B cell (primary cell): ENCODE measurements at regions not wholly inside any gene's neighbourhood (a gene's known extent, or its start where the extent isn't known, plus 50 kb on each side); places are given as distances from the start of the nearest gene placed in this dataset.

Experiments
- ATAC-seq: fragments of 200-7000 bp; cut with Tn5 transposase; one replicate; pipeline ENCODE4 v1.10.0; 2021; ENCODE audit warnings: low read depth, mild to moderate bottlenecking, moderate number of reproducible peaks, moderate library complexity
- CTCF ChIA-PET: fragments of 350-600 bp; sonication (Branson Sonifier 250); formaldehyde crosslinking; loops from one replicate; lab custom pipeline; 2021; ENCODE audit warnings: antibody characterized with exemption, inconsistent platforms; lab: Charles Lee
- POLR2A ChIA-PET: fragments of 350-600 bp; sonication (Branson Sonifier 250); formaldehyde crosslinking; loops from one replicate; lab custom pipeline; 2021; ENCODE audit warnings: antibody characterized with exemption; lab: Charles Lee
- DNase-seq: peaks from one replicate; pipeline ENCODE4 v3.0.0; 2013
- H2AFZ ChIP-seq: 2 replicates; pipeline ENCODE4 v1.6.1; 2012; ENCODE audit warnings: mild to moderate bottlenecking, low read depth, low read length; ENCODE audit not compliant: insufficient read depth, poor library complexity, severe bottlenecking
- H3K27ac ChIP-seq, 2 donors: 1 replicate in 1 of 2; 2 replicates in 1 of 2; pipeline ENCODE4 v1.5.1; 2012 to 2013; ENCODE audit warnings: low read length in 2 of 2, mild to moderate bottlenecking in 2 of 2, moderate library complexity in 1 of 2
- H3K27me3 ChIP-seq, 4 experiments: fragments of 200-600 bp in 1 of 4; sonication (generic) in 1 of 4; replicated peaks in 1 of 4; 1 replicate in 2 of 4; 2 replicates in 2 of 4; pipeline versions ENCODE4 v1.6.1 to v1.7.0; 2013 to 2016; ENCODE audit warnings: low read length in 3 of 4, mild to moderate bottlenecking in 2 of 4, mixed read lengths in 1 of 4, moderate library complexity in 1 of 4; ENCODE audit not compliant: insufficient read depth in 4 of 4, control insufficient read depth in 3 of 4; ENCODE audit errors: control extremely low read depth in 1 of 4
- H3K36me3 ChIP-seq, 2 experiments: replicated peaks in 1 of 2; 1 replicate in 1 of 2; 2 replicates in 1 of 2; pipeline versions ENCODE4 v1.6.1 to v1.7.1; 2013; ENCODE audit warnings: low read length in 1 of 2; ENCODE audit not compliant: insufficient read depth in 2 of 2, control insufficient read depth in 1 of 2; ENCODE audit errors: control extremely low read depth in 1 of 2, extremely low read depth in 1 of 2
- H3K4me1 ChIP-seq, 2 donors: fragments of 200-600 bp in 1 of 2; sonication (generic) in 1 of 2; 1 replicate in 1 of 2; 2 replicates in 1 of 2; pipeline versions ENCODE4 v1.5.1 to v1.6.1; 2013 to 2017; ENCODE audit warnings: low read length in 2 of 2; ENCODE audit not compliant: control insufficient read depth in 2 of 2, insufficient read depth in 2 of 2
- H3K4me2 ChIP-seq: replicated peaks from 2 replicates; pipeline ENCODE3; 2012; ENCODE audit warnings: mild to moderate bottlenecking, low read depth, low read length; ENCODE audit not compliant: poor library complexity, severe bottlenecking
- H3K4me3 ChIP-seq, 5 experiments: fragments of 200-600 bp in 1 of 5; sonication (generic) in 1 of 5; 1 replicate in 3 of 5; 2 replicates in 2 of 5; pipeline versions ENCODE4 v1.5.1 to v1.7.0; 2011 to 2016; ENCODE audit warnings: low read length in 4 of 5, mild to moderate bottlenecking in 4 of 5, low read depth in 2 of 5, control low read depth in 1 of 5, moderate library complexity in 1 of 5; ENCODE audit not compliant: insufficient read depth in 1 of 5; ENCODE audit errors: control extremely low read depth in 1 of 5, extremely low read depth in 1 of 5
- H3K79me2 ChIP-seq: fragments of 200-600 bp; sonication (generic); one replicate; pipeline ENCODE4 v1.6.0; 2016; ENCODE audit warnings: low read length; ENCODE audit not compliant: control insufficient read depth, insufficient read depth
- H3K9ac ChIP-seq: fragments of 200-600 bp; sonication (generic); 2 replicates; pipeline ENCODE4 v1.6.1; 2017; ENCODE audit warnings: mild to moderate bottlenecking, low read length, moderate library complexity
- H3K9me3 ChIP-seq, 3 donors: one replicate each; pipeline versions ENCODE4 v1.6.1 to v1.7.1; 2013; ENCODE audit warnings: low read length in 2 of 3; ENCODE audit not compliant: control insufficient read depth in 2 of 3, insufficient read depth in 1 of 3; ENCODE audit errors: control extremely low read depth in 1 of 3
- H4K20me1 ChIP-seq: 2 replicates; pipeline ENCODE4 v1.6.0; 2012; ENCODE audit warnings: mild to moderate bottlenecking, low read length; ENCODE audit not compliant: insufficient read depth, control insufficient read depth, poor library complexity, severe bottlenecking
- H3K27ac Mint-ChIP-seq: one replicate; pipeline ENCODE4 v1.8.0; 2021; ENCODE audit warnings: mixed read lengths
- H3K27me3 Mint-ChIP-seq: one replicate; pipeline ENCODE4 v1.8.0; 2021; ENCODE audit warnings: mixed read lengths
- H3K4me1 Mint-ChIP-seq: one replicate; pipeline ENCODE4 v1.8.0; 2021; ENCODE audit warnings: mixed read lengths
- H3K4me3 Mint-ChIP-seq: one replicate; pipeline ENCODE4 v1.8.0; 2021; ENCODE audit warnings: mixed read lengths
- H3K9me3 Mint-ChIP-seq: one replicate; pipeline ENCODE4 v1.8.0; 2022; ENCODE audit warnings: mixed read lengths; ENCODE audit not compliant: insufficient read depth
- CTCF ChIP-seq: fragments of 200-600 bp; IDR thresholded peaks from one replicate; pipeline ENCODE4 v1.8.0; 2022; ENCODE audit warnings: antibody characterized with exemption, mild to moderate bottlenecking
- EZH2 ChIP-seq: IDR thresholded peaks from 2 replicates; pipeline ENCODE4 v1.6.1; 2012; ENCODE audit warnings: borderline replicate concordance, low read depth, mild to moderate bottlenecking, moderate library complexity, low read length; ENCODE audit not compliant: insufficient read depth, poor library complexity, severe bottlenecking
- WGBS: methylation state at CpG from one replicate; pipeline ENCODE4 v1.1.5; 2013; ENCODE audit warnings: missing lambda C conversion rate; ENCODE audit not compliant: insufficient coverage; 5-methylcytosine and 5-hydroxymethylcytosine counted together
- intact Hi-C: fragments of 100-400 bp; cut with micrococcal nuclease; formaldehyde crosslinking; loops from one replicate; pipeline ENCODE4 v1.10.0; 2022

- H2AFZ ChIP-seq, result no peak overlapping the region
- DNase-seq, result no peak
- H3K4me3 ChIP-seq, result no peak overlapping the region
- WGBS, result no CpG with 5 or more reads among the region's 2 CpGs
- no peak for TF ChIP-seq CTCF
- TF ChIP-seq EZH2, result no peak
- H3K9me3 ChIP-seq, result no peaks in the 10 kb centered on the region
- ChIA-PET CTCF (no interaction called here), POLR2A (no interaction called here)
- H4K20me1 ChIP-seq, result no peaks in the 10 kb centered on the region
- intact Hi-C loops, result no loop called here
- no peak overlapping the region for H3K9ac ChIP-seq
- no peaks in the 10 kb centered on the region for H3K79me2 ChIP-seq
- H3K4me2 ChIP-seq, result no peak overlapping the region
- H3K36me3 ChIP-seq, result no peaks in the 10 kb centered on the region
- H3K4me3 Mint-ChIP-seq, result no peak overlapping the region
- no peaks in the 10 kb centered on the region for H3K4me1 Mint-ChIP-seq
- no peak overlapping the region for H3K27ac Mint-ChIP-seq
- H3K9me3 Mint-ChIP-seq, result no peaks in the 10 kb centered on the region
- no peaks in the 10 kb centered on the region for H3K4me1 ChIP-seq
- H3K27ac ChIP-seq, result no peak overlapping the region
- H3K27me3 ChIP-seq, result no peaks in the 10 kb centered on the region
- no peak for ATAC-seq
- H3K27me3 Mint-ChIP-seq, result no peaks in the 10 kb centered on the region
Measured at GRCh38 chr3:104673981-104674380, 692.7 kb upstream of the ALCAM start.

GRCh38 chr3:104676241-104676640 lies 690.5 kb upstream of the ALCAM start:
- H3K27ac Mint-ChIP-seq, result no peak overlapping the region
- Histone ChIP-seq H4K20me1 (no peaks in the 10 kb centered on the region), H3K4me1 (no peaks in the 10 kb centered on the region), H2AFZ (no peak overlapping the region), H3K9me3 (no peaks in the 10 kb centered on the region), H3K27me3 (no peaks in the 10 kb centered on the region), H3K4me2 (no peak overlapping the region), H3K79me2 (no peaks in the 10 kb centered on the region), H3K27ac (no peak overlapping the region), H3K9ac (no peak overlapping the region), H3K4me3 (no peak overlapping the region), H3K36me3 (no peaks in the 10 kb centered on the region)
- no peak for ATAC-seq
- CTCF ChIA-PET, result no interaction called here
- no peaks in the 10 kb centered on the region for H3K4me1 Mint-ChIP-seq
- H3K27me3 Mint-ChIP-seq, result no peaks in the 10 kb centered on the region
- no peaks in the 10 kb centered on the region for H3K9me3 Mint-ChIP-seq
- WGBS, result no CpG with 5 or more reads among the region's 3 CpGs
- intact Hi-C loops, result no loop called here
- no peak for TF ChIP-seq EZH2
- no peak for TF ChIP-seq CTCF
- POLR2A ChIA-PET, result no interaction called here
- H3K4me3 Mint-ChIP-seq, result no peak overlapping the region
- DNase-seq, result no peak
